ENCODE measurements at regions not wholly inside any gene's neighbourhood (a gene's known extent, or its start where the extent isn't known, plus 50 kb on each side); places are given as distances from the start of the nearest gene placed in this dataset.

- no peak overlapping the region for H3K4me3 ChIP-seq (ENCODE audit: low read depth, low read length)
- no peak for DNase-seq (ENCODE audit: low read depth)
- no peak for TF ChIP-seq CTCF (conservative IDR thresholded peaks at IDR 0.05; ENCODE audit: low read depth, low read length)
These were observed 1232.0 kb upstream of the CDH18 start for GRCh38 chr5:21219966-21220365.

- peak; percentile 15 for DNase-seq (ENCODE audit: low read depth)
- no peak for TF ChIP-seq CTCF (conservative IDR thresholded peaks at IDR 0.05; ENCODE audit: low read depth, low read length)
These were observed 1231.3 kb upstream of the CDH18 start for GRCh38 chr5:21219251-21219650.

GRCh38 chr5:21212026-21212425 is 1224.0 kb upstream of the CDH18 start:
- peak; percentile 12 for DNase-seq (ENCODE audit: low read depth)
- H3K4me3 ChIP-seq (ENCODE audit: low read depth, low read length), result no peak overlapping the region
- no peak for TF ChIP-seq CTCF (conservative IDR thresholded peaks at IDR 0.05; ENCODE audit: low read depth, low read length)

More at GRCh38 chr5:21219251-21219650, 1231.3 kb upstream of the CDH18 start:
- no peak overlapping the region for H3K4me3 ChIP-seq (ENCODE audit: low read depth, low read length)

- no peak for TF ChIP-seq CTCF (conservative IDR thresholded peaks at IDR 0.05; ENCODE audit: low read depth, low read length)
- no peak overlapping the region for H3K4me3 ChIP-seq (ENCODE audit: low read depth, low read length)
- DNase-seq (ENCODE audit: low read depth), result no peak
These were observed 1221.4 kb upstream of the CDH18 start for GRCh38 chr5:21209409-21209808.

GRCh38 chr5:21199087-21199486 is 1211.1 kb upstream of the CDH18 start:
- H3K4me3 ChIP-seq (ENCODE audit: low read depth, low read length), result no peak overlapping the region
- DNase-seq (ENCODE audit: low read depth), result no peak
- TF ChIP-seq CTCF (conservative IDR thresholded peaks at IDR 0.05; ENCODE audit: low read depth, low read length), result no peak

GRCh38 chr5:21195145-21195544 is 1207.1 kb upstream of the CDH18 start:
- no peak overlapping the region for H3K4me3 ChIP-seq (ENCODE audit: low read depth, low read length)
- DNase-seq (ENCODE audit: low read depth), result no peak
- no peak for TF ChIP-seq CTCF (conservative IDR thresholded peaks at IDR 0.05; ENCODE audit: low read depth, low read length)

- TF ChIP-seq CTCF (conservative IDR thresholded peaks at IDR 0.05; ENCODE audit: low read depth, low read length), result no peak
- no peak overlapping the region for H3K4me3 ChIP-seq (ENCODE audit: low read depth, low read length)
- no peak for DNase-seq (ENCODE audit: low read depth)
These were observed 1197.5 kb upstream of the CDH18 start for GRCh38 chr5:21185536-21185935.

All from choroid plexus epithelial cell (primary cell).